ENCODE measurements at regions not wholly inside any gene's neighbourhood (a gene's known extent, or its start where the extent isn't known, plus 50 kb on each side); places are given as distances from the start of the nearest gene placed in this dataset.

DNA sequence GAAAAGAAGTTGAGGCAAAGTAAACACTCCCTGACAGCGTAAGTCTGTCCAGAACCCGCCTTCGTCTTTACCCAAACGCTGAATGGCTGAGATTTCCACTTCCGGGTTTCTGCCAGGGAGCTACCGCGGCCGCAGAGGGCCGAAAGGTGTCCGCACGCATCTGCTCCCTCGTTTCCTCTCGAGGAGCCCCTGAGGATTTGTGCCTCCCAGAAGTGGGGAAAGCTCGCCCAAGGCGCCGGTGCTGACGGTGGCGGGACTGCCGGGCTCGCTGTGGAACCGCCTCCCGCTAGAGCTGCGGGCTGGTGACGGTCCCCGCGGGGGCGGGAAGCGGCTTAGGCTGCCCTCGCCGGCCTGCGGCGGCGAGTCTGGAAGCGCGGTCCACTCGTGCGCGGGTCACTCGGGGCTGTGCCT lies 1760.2 kb upstream of the DEFB115 start:
- TF ChIP-seq, protein P1, sequence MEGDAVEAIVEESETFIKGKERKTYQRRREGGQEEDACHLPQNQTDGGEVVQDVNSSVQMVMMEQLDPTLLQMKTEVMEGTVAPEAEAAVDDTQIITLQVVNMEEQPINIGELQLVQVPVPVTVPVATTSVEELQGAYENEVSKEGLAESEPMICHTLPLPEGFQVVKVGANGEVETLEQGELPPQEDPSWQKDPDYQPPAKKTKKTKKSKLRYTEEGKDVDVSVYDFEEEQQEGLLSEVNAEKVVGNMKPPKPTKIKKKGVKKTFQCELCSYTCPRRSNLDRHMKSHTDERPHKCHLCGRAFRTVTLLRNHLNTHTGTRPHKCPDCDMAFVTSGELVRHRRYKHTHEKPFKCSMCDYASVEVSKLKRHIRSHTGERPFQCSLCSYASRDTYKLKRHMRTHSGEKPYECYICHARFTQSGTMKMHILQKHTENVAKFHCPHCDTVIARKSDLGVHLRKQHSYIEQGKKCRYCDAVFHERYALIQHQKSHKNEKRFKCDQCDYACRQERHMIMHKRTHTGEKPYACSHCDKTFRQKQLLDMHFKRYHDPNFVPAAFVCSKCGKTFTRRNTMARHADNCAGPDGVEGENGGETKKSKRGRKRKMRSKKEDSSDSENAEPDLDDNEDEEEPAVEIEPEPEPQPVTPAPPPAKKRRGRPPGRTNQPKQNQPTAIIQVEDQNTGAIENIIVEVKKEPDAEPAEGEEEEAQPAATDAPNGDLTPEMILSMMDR (IDR thresholded peaks at IDR 0.05) = no peak
- TF ChIP-seq POLR2A (IDR thresholded peaks at IDR 0.05) = no peak

Data from uterus (tissue), 2 donors.